H1 (cell line): ENCODE measurements at regions not wholly inside any gene's neighbourhood (a gene's known extent, or its start where the extent isn't known, plus 50 kb on each side); places are given as distances from the start of the nearest gene placed in this dataset.

Experiments used
- CHD2 ChIP-seq: IDR thresholded peaks from 2 replicates; pipeline ENCODE4 v1.6.1; 2012; ENCODE audit warnings: low read length, improper control_type of control experiment
- CTCF ChIP-seq, 3 experiments: IDR thresholded peaks; 1 replicate in 2 of 3; 2 replicates in 1 of 3; pipeline versions ENCODE4 v1.5.1 to v1.6.1; 2011; ENCODE audit warnings: low read length in 3 of 3, mild to moderate bottlenecking in 3 of 3, inconsistent platforms in 2 of 3, low read depth in 1 of 3, moderate library complexity in 1 of 3; ENCODE audit not compliant: insufficient read depth in 1 of 3; ENCODE audit errors: control extremely low read depth in 1 of 3
- GABPA ChIP-seq: IDR thresholded peaks from 2 replicates; pipeline ENCODE4 v1.6.1; 2011; ENCODE audit warnings: mild to moderate bottlenecking, low read length, moderate library complexity, borderline replicate concordance; ENCODE audit not compliant: insufficient read depth
- POLR2A ChIP-seq, 2 experiments: IDR thresholded peaks; 1 replicate in 1 of 2; 2 replicates in 1 of 2; pipeline ENCODE4 v1.6.1; 2011; ENCODE audit warnings: low read depth in 2 of 2, low read length in 2 of 2, mild to moderate bottlenecking in 2 of 2; ENCODE audit errors: control extremely low read depth in 1 of 2
- TBP ChIP-seq: IDR thresholded peaks from 2 replicates; pipeline ENCODE4 v1.6.1; 2011; ENCODE audit warnings: low read depth, low read length, improper control_type of control experiment
- ZNF274 ChIP-seq: IDR thresholded peaks from 2 replicates; pipeline ENCODE4 v1.7.0; 2012; ENCODE audit warnings: low read length, borderline replicate concordance; ENCODE audit errors: extremely low read depth

- TF ChIP-seq TBP (no peak), CTCF (IDR thresholded peaks at IDR 0.05; ENCODE audit: control extremely low read depth in 1 of 3, insufficient read depth in 1 of 3, low read depth in 1 of 3, low read length in 3 of 3) (no peak), CHD2 (no peak), GABPA (no peak), POLR2A (IDR thresholded peaks at IDR 0.05; ENCODE audit: control extremely low read depth in 1 of 2, low read depth in 2 of 2, low read length in 2 of 2) (no peak), ZNF274 (no peak)
Measured at GRCh38 chr3:64873400-64873799, 185.6 kb upstream of the ADAMTS9 start.
